ENCODE measurements at regions not wholly inside any gene's neighbourhood (a gene's known extent, or its start where the extent isn't known, plus 50 kb on each side); places are given as distances from the start of the nearest gene placed in this dataset.
A peak's percentile ranks its signal among the peaks of the same experiment; 100 is the strongest.

DNA sequence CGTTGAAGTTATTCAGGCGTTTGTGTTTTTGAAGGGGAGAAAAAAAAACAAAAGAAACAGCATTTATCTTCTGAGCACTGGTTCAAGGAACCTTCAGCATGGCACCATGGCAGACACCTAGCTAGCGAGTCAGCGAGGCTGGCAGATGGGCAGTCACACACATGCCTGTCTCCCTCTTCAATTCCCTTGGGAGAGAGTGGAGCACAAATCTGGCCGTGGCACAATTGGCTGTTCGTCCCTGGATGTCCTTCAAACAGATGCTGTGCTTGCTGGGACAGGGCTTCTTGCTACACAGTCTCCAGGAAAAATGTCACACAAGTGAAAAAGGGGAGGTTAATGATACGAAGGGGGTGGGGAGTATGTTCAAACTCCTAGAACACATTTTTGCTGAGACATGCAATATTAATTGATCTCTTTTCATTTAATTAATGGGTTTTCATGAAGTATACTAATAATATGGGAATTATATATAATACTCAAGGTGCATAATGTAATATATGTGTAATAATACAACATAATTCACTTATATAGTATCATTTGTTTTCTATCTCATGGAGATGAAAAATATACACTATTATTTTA is 1674.5 kb upstream of the SLC10A2 start:
- TF ChIP-seq, protein P1, sequence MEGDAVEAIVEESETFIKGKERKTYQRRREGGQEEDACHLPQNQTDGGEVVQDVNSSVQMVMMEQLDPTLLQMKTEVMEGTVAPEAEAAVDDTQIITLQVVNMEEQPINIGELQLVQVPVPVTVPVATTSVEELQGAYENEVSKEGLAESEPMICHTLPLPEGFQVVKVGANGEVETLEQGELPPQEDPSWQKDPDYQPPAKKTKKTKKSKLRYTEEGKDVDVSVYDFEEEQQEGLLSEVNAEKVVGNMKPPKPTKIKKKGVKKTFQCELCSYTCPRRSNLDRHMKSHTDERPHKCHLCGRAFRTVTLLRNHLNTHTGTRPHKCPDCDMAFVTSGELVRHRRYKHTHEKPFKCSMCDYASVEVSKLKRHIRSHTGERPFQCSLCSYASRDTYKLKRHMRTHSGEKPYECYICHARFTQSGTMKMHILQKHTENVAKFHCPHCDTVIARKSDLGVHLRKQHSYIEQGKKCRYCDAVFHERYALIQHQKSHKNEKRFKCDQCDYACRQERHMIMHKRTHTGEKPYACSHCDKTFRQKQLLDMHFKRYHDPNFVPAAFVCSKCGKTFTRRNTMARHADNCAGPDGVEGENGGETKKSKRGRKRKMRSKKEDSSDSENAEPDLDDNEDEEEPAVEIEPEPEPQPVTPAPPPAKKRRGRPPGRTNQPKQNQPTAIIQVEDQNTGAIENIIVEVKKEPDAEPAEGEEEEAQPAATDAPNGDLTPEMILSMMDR (conservative IDR thresholded peaks at IDR 0.05 in 1 of 2, IDR thresholded peaks at IDR 0.05 in 1 of 2; ENCODE audit: low read depth in 1 of 2, low read length in 2 of 2): no peak
- no peak for TF ChIP-seq EZH2 (IDR thresholded peaks at IDR 0.05; ENCODE audit: low read length, missing control alignments)
- Histone ChIP-seq H3K4me1 (ENCODE audit: control insufficient read depth, extremely low read depth, insufficient read depth, low read length) (no peaks in the 10 kb centered on the region), H3K27ac (ENCODE audit: insufficient read depth, low read length) (no peak overlapping the region), H3K27me3 (ENCODE audit: control insufficient read depth, insufficient read depth, low read length) (no peaks in the 10 kb centered on the region), H3K4me2 (ENCODE audit: extremely low read depth, insufficient read depth, low read length) (no peak overlapping the region), H3K4me3 (replicated peaks in 1 of 4; ENCODE audit: control extremely low read depth in 1 of 4, insufficient read depth in 1 of 4, low read depth in 3 of 4, low read length in 4 of 4) (no peak overlapping the region), H3K9ac (ENCODE audit: insufficient read depth, low read length) (no peak overlapping the region), H4K20me1 (ENCODE audit: control insufficient read depth, extremely low read depth, insufficient read depth, low read length) (no peaks in the 10 kb centered on the region), H2AFZ (ENCODE audit: low read length) (no peak overlapping the region), H3K79me2 (ENCODE audit: control insufficient read depth, insufficient read depth, low read length) (no peaks in the 10 kb centered on the region), H3K36me3 (ENCODE audit: control insufficient read depth, insufficient read depth, low read length) (no peaks in the 10 kb centered on the region), H3K9me3 (ENCODE audit: control insufficient read depth, insufficient read depth, low read depth, low read length) (no peaks in the 10 kb centered on the region)
- DNase-seq (ENCODE audit: low read depth in 2 of 2): no peak

DNA sequence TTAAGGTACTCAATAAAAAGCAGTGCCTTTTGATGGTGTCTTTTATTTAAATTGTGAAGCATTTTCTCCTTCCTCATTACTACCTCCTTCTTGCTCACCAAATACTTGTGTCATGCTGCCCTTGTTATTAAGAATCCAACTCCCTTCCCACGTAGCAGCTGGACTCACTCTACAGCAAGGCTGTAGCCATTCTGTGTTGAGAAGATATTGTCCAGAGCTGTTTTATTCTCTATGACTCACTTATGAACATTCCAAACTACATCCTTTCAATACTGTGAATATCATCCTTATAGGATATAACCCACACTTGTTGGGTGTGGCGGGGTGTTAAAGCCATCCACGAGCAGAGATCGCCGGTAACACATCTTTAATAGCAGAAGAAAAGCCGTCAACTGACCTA is 1671.5 kb upstream of the SLC10A2 start:
- Histone ChIP-seq H3K27me3 (ENCODE audit: control insufficient read depth, insufficient read depth, low read length) (no peaks in the 10 kb centered on the region), H3K36me3 (ENCODE audit: control insufficient read depth, insufficient read depth, low read length) (no peaks in the 10 kb centered on the region), H3K27ac (ENCODE audit: insufficient read depth, low read length) (no peak overlapping the region), H3K9me3 (ENCODE audit: control insufficient read depth, insufficient read depth, low read depth, low read length) (no peaks in the 10 kb centered on the region), H3K79me2 (ENCODE audit: control insufficient read depth, insufficient read depth, low read length) (no peaks in the 10 kb centered on the region), H3K9ac (ENCODE audit: insufficient read depth, low read length) (no peak overlapping the region), H2AFZ (ENCODE audit: low read length) (no peak overlapping the region), H3K4me2 (ENCODE audit: extremely low read depth, insufficient read depth, low read length) (no peak overlapping the region), H4K20me1 (ENCODE audit: control insufficient read depth, extremely low read depth, insufficient read depth, low read length) (no peaks in the 10 kb centered on the region), H3K4me3 (replicated peaks in 1 of 4; ENCODE audit: control extremely low read depth in 1 of 4, insufficient read depth in 1 of 4, low read depth in 3 of 4, low read length in 4 of 4) (no peak overlapping the region), H3K4me1 (ENCODE audit: control insufficient read depth, extremely low read depth, insufficient read depth, low read length) (no peaks in the 10 kb centered on the region)
- TF ChIP-seq, protein P1 (conservative IDR thresholded peaks at IDR 0.05 in 1 of 2, IDR thresholded peaks at IDR 0.05 in 1 of 2; ENCODE audit: low read depth in 1 of 2, low read length in 2 of 2): no peak
- TF ChIP-seq EZH2 (IDR thresholded peaks at IDR 0.05; ENCODE audit: low read length, missing control alignments): no peak
- peak; percentile 14 to 33 for DNase-seq (ENCODE audit: low read depth in 2 of 2)

DNA sequence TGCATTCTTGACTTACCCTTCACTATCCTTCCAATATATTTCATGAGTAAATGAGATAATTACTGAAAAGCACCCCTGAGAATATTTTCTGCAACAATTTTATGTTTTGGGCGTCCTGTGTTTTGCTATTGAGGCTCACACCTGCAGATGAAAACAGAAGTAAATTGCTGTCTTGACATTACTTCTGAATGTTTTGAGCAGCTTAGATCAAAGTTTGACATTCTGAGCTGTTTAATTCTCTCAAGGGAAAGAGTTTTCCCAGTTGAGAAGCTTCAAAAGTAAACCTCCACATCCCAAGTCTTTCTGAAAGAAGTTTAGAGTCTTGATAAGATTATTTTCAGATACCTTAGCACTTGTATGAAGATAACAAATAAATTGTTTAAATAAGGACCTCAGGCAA is 1667.2 kb upstream of the SLC10A2 start:
- no peak overlapping the region for H3K4me2 ChIP-seq (ENCODE audit: extremely low read depth, insufficient read depth, low read length)
- no peak for TF ChIP-seq EZH2 (IDR thresholded peaks at IDR 0.05; ENCODE audit: low read length, missing control alignments)
- TF ChIP-seq, protein P1 (conservative IDR thresholded peaks at IDR 0.05 in 1 of 2, IDR thresholded peaks at IDR 0.05 in 1 of 2; ENCODE audit: low read depth in 1 of 2, low read length in 2 of 2): no peak
- H3K79me2 ChIP-seq (ENCODE audit: control insufficient read depth, insufficient read depth, low read length): no peaks in the 10 kb centered on the region
- no peaks in the 10 kb centered on the region for H3K4me1 ChIP-seq (ENCODE audit: control insufficient read depth, extremely low read depth, insufficient read depth, low read length)
- no peak for DNase-seq (ENCODE audit: low read depth in 2 of 2)
- no peak overlapping the region for H2AFZ ChIP-seq (ENCODE audit: low read length)
- H3K36me3 ChIP-seq (ENCODE audit: control insufficient read depth, insufficient read depth, low read length): no peaks in the 10 kb centered on the region
- no peaks in the 10 kb centered on the region for H4K20me1 ChIP-seq (ENCODE audit: control insufficient read depth, extremely low read depth, insufficient read depth, low read length)
- H3K27me3 ChIP-seq (ENCODE audit: control insufficient read depth, insufficient read depth, low read length): no peaks in the 10 kb centered on the region
- H3K9me3 ChIP-seq (ENCODE audit: control insufficient read depth, insufficient read depth, low read depth, low read length): no peaks in the 10 kb centered on the region
- no peak overlapping the region for H3K4me3 ChIP-seq (replicated peaks in 1 of 4; ENCODE audit: control extremely low read depth in 1 of 4, insufficient read depth in 1 of 4, low read depth in 3 of 4, low read length in 4 of 4)
- H3K27ac ChIP-seq (ENCODE audit: insufficient read depth, low read length): no peak overlapping the region
- no peak overlapping the region for H3K9ac ChIP-seq (ENCODE audit: insufficient read depth, low read length)
